ENCODE measurements at regions not wholly inside any gene's neighbourhood (a gene's known extent, or its start where the extent isn't known, plus 50 kb on each side); places are given as distances from the start of the nearest gene placed in this dataset.
A peak's percentile ranks its signal among the peaks of the same experiment; 100 is the strongest.

DNA sequence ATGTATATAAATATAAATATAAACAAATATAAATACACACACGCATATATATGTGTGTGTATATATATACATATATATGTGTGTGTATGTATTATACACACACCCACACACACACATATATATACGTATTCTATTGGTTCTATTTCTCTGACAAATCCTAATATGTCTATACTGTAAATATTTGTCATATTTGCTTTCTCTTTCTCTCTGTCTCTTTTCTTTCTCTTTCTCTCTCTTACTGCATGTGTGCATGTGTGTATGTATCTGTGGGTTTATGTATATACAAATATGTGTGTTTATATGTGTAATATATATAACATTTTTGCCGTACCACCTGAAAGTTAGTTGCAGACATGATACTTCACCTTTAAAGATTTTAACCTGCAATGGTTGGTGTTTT, 174.2 kb upstream of the PLEKHG7 start:
- no peak for DNase-seq

DNA sequence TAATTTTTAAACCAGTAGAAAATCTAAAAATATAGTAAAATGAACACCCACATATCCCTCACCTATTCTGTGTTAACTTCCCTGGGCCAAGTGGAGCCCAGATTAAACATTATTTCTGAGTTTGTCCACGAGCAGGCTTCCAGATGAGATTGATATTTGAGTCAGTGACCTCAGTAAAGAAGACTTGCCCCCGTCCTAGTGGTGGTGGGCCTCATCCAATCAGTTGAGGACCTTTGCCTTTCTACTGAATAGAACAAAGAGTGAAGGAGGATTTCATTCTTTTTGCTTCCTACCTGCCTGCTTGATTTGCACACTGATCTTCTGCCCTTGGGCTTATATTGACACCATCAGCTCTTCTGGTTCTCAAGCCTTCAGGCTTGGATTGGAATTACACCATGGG, 174.7 kb upstream of the PLEKHG7 start:
- DNase-seq: no peak

DNA sequence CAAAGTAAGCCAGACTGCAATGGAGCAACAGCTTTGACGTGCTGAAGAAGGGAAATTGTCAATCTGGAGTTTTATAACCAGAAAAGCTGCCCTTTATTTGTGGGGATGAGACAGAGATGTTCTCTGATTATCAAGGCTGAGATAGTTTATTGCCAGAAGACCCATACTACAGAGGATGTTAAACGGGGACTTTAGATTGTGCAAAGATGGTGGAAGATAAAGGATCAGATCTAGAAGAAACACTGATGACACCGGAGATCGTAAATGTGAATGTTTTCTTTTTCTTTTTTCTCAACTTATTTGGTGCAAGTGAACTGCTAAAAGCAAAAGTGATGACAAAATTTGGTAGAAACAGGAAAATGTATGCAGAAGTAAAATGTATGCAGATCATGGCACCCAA, 178.3 kb upstream of the PLEKHG7 start:
- peak in 1 of 2 donors; percentile 21 for DNase-seq

DNA sequence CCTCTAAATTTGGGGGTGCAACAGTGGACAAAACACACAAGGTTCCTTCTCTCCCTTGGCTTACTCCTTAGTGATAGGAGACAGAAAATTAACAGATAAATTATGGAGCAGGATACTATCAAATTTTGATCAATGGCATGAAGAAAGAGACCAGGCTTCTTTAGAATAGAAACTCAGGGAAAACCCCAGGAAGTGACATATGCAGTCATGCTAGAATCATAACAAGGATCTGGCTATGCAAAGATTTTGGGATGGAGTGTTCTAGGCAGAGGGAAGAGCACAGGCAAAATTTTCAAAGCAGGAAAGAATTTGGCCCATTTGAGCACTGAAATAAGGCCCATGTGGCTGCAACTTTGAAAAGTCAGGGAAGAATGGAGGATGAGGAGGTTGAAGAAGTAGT, 182.3 kb upstream of the PLEKHG7 start:
- no peak for DNase-seq

DNA sequence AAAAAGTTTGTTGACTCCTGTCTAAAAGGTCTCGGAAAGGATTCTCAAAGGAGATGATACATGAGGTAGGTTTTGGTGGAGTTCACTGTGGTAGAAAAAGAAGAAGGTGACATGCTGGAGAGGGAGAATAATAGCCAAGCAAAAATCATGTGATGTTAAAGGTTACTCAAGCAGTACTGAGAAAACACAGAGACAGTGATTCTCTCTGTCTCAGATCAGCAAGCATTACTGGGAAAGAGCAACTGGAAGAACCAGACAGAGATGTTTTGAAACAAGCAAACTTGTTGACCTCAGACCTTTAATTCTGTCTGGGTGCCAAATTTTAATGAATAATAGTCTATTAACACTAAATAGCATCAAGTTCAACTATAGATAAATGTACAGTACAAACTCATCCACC, 183.5 kb upstream of the PLEKHG7 start:
- no peak for DNase-seq

DNA sequence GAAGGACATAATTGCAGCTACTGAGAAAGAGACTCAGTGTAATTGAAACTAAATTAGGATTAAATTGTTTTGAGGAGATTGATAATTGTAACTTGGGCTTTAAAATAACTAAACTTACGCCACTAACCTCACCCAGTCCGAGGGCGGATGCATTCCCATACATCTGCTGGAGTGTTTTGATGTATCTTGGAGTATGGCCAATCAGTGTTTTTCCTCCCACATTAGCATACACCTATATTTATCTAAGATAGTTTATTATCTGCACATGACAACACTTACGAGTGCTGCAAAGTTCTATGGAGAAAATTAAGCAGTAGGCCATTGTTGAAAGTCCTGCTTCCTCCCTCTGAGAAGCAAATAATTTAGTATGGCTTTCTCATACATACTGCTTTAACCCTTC, 184.7 kb upstream of the PLEKHG7 start:
- DNase-seq: no peak

DNA sequence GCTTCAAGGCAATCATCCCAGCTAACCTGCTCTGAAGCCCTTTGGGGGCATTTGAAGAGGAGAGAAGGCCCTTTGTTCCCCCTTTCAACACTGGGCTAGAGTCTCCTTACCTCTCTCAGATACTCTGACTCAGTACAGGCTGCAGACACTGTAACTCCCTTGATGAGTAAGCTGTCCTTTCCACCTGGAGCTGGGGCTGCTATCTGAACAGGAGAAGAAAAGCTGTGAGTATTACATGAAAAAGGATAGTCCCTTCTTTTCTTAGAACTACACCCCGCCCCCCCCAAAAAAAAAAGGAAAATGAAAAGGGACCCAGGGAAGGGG, 186.6 kb upstream of the PLEKHG7 start:
- no peak for DNase-seq

DNA sequence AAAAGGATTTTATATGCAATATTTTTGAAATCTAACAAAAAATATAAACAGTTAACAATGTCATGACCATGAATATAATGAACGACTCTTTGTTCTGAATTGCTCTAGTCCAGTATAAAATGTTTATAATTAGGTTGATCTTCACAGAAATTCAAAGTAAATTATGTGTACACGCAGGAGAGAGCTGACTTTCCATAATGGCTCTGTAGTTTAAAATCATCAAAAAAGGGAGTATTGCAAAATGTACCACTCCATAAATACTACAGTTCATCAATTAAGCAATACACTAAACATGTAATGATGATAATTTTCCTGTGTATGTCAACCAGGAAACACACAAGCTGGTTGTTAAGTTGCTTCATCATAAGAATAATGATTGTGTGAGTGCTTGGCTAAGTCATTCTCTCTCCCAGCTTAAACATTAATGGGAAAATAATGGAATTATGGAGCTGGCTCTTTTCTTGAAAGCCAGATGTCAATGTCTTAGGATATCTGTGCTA, 189.5 kb upstream of the PLEKHG7 start:
- no peak for DNase-seq

DNA sequence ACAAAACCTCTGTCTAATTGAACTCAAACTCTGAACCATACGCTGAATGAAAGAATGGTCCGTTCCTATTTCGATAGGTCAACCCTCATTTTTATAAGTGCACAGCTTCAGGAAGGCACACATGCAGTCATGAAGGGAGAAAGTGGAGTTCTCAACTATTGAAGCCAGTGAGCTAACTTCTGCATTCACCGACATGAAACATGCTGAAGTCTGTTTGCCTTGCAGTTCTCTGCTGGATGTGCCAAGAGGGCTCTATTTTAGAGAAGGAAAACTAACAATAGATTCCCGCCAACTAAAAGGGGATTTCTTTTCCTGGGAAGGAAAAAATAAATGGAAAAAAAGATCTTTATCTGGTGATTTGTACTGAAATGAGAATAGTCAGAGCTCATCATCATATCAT, 191.0 kb upstream of the PLEKHG7 start:
- no peak for DNase-seq

DNA sequence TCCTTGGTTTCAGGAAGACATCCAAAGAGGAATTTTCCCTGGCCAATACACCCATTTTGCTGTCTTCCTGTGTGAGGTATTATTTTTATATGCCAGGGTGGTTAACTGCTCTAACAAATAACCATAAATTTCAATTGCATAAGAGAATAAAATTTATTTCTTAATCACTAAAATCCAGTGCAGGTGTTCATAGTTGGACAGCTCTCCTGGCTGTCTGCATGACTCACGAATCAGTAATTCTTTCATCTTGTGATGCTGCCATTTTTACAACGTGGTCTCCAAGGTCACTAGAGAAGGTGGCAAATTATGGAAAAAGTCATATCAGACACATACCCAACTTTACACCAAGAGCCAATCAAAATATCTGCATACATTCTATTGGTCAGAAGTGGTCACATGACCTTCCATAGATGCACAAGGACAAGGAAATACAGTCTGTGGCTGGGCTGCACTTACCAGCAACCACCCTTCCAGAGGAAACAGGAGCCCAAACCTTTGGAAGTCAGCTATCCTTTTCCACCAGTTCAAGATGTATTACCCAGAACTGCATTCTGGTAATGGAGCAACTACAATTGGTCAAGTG, 193.5 kb upstream of the PLEKHG7 start:
- DNase-seq: no peak

DNA sequence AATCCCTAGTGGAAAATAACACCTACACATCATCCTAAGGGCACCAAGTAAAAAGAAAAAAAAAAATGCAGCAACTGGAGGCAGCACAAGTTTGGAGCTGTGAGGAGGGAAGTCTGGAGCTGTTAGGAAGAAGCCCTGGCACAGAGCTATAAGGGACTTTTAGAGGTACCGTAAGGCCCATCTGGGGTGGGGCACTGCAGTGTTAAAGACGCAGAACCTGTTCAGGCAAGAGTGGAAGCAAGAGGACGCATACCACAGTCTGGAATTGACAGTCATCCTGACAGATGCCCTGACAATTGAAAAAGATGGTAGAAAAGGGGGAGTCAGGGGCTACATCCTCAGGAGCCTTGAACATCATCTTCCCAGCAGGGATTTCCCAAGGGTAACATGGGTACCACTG, 195.9 kb upstream of the PLEKHG7 start:
- no peak for DNase-seq

DNA sequence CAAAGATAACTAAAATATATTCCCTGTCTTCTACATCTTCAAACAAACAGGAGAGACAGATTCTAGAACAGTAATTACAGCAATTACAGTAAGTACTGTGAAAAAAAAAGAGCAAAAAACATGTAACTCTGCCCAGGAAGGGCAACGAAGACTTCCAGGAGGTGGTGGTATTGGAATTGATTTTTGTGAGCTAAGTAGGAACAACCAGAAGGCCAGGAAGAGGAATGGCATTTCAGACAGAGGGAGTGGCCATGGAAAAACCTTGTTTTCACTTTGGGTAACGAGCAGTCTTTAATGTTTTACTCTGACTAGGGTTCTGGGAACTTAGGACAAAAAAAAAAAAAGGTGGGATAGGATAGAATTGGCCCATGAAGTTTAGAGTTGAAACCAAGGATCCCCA, 196.3 kb upstream of the PLEKHG7 start:
- no peak for DNase-seq

DNA sequence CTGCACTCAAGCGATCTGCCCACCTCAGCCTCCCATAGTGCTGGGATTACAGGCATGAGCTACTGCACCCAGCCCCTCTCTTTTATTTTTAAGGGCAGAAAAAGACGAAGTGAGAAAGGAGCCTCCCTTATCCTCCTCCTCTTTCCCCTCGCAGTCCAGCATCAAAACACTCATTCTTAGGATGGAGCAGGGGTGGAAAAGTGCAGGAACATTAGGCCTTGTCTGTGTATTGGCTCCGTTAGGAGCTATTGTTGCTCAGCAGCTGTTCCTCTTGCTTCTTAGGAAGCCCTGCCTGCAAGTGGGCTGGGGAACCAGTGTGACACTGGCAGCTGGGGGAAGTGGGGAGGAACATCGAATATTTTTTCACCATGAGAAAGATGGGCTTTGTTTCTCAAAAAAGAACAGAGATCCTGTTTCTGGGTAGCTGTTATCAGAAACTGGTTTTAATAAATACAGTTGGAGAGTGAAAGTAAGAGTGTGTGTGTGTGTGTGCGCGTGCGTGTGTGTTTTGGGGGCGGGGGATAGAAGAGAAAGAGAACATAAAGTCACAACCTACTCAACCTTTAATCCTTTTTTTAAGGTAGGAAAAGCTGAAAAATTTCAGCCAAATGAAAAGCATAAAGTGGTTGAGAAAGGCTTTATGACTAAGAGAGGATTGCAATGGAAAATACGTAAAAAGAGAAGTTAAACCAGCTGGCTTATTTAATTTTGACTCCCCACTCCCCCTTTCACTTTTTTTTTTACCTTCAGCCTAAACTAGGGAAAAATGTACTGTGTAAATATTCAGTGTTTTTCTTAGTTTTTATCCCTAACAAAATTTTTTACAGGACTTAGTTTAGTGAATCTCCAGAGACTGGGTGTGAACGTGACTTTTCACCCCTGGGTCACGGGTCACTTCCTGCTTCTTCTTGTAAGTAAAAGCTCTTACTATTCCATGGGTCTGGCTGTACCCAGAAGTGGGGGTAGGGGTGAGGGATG, 197.2 kb upstream of the PLEKHG7 start:
- DNase-seq: peak; percentile 55 to 67

DNA sequence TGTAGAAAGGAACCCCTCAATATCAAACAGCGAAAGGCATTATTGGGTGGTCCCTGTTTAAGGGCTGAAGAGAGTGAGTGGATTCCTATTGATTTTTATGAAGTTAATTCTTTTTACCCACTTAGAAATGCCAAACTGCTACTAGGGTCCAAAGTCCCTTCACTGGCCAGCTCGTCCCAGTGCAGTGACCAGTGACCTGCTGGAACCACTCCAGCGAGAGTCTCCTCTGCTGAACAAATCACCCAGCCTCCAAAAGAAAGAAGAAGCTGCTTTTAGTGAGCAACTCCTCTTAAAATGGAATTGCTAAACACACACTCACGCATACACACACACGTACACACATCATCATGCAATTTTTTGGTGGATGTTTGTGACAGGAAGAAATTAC, 198.2 kb upstream of the PLEKHG7 start:
- peak in 1 of 2 donors; percentile 37 for DNase-seq

DNA sequence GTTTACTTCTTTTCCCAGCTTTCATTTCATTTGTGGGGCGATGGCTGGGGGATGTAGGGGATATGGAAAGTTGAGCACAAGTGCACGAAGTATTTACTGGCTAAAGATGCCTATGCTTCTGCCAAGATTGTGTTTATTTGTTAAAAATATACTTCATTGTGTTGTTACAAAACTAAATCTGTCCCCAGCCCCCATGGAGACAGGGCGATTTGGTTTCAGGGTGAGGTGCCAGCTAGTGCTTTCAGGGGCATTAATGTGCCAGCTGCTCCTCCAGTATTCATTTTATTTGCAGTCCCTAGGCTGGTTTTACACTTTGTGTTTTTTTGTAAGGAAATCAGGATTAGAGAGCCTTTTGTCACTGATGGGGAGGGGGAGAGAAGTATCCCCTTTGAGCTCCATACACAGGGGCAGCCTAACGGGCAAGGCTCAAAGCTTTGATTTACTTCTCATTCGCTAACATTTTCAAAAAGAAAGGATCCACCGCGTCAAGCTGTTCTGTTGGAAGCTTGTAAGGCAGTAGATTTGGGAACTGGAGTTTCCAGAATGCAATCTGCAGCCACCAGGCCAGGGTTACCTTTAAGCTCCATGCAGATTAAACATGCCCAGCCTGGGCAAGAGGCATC, 198.7 kb upstream of the PLEKHG7 start:
- no peak for DNase-seq

DNA sequence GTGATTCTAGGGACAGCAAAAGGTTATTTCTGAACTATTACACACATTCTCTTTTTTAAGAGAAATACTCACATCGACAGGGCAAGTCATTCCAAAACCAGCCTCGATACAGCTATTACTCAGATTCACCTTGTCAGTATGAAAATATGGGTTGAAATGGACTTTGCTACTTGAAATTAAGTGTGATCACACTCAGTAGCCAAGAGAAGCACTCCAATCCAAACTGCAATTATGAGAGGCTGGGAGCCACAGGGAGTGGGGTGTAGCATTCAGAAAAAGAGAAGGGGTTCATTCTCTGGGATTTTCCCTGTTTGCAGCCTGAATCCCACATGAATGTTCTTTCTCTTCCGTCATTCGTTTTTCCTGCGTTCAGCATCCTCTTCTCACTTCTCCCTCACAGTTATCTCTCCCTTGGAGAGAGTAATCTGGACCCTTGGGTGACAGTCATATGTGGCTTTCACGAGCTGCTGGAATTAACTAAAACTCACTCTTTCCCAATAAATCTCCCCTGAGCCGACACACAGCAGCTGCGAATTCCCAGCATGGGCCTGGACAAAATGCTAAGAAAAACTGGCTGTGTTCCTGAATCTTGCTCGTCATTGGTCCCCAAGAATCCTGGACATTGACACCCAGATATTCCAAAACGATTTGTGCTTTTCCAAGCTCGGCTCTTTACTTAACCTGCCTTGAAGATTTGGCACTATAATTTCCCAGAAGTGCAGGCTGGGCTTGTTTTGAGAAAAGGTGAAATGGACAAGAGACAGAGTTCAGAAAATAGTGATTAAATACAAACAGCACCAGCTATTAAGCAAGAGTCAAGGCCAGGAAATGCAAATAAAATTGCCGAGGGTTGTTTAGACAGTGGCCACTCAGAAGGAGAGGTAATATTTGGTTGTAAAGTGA, 199.5 kb upstream of the PLEKHG7 start:
- no peak for DNase-seq

DNA sequence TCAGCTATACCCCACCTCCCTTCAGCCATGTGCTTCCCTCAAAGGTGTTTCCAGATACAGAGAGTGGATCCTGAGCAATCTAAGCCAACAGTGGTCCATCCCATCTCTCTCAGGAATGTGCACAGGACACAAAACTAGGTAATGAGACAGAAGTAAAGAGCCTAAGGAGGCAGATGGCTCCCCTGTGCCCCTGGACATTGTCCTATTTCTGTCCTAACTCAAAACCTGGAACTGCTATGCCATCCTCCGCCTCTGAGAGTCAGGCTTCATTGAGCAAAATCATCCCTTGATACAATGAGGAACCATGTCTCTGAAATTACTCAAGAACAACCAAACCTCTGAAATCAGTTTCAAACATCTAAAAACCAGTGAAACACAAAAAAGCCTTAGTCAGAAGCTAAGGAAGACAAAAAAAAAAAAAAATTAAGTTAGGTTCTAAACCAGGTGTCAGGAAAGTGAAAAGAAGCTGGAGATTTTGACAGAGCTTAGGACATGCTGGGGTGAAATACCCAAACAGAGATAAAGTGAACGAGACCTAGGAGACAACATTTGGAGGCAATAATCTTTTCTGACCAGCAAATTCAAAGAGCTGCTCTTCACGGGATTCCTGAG, 200.3 kb upstream of the PLEKHG7 start:
- peak; percentile 26 to 32 for DNase-seq

DNA sequence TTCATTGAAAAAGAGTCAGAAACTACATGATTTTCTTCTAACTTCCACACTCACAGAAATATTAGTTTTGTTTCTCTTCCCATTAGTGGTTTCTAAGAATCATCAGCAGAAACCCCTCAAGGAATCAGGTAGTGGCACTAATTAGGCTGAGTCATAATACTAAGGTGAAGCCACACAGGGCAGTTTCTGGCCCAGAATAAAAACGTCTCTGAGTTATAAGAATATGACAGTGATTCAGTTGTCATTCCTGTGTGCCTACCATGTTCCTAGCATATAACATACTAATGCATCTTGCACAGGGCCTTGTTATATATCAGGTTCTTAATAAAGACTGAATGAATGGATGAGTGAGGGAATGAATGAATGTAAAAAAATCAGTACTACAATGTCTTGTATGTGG, 206.0 kb upstream of the PLEKHG7 start:
- DNase-seq: no peak

DNA sequence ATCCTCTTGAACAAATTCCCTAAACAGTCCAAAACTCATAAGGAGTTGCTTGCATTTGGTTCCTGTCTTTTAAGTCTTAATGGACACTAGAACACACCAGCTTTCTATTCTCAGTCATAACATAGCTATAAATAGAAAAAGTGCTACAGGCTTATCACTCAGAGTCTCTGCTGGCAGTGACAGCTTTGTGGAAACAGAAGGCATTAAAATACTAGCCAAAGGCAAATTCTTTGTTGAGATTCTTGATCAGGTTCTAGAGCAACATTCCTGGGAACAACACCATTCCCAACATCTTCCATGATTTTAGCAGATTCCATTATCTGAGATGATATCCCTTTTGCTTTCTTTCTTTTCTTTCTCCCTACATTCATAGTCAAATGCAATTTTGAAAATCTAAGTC, 207.7 kb upstream of the PLEKHG7 start:
- no peak for DNase-seq

DNA sequence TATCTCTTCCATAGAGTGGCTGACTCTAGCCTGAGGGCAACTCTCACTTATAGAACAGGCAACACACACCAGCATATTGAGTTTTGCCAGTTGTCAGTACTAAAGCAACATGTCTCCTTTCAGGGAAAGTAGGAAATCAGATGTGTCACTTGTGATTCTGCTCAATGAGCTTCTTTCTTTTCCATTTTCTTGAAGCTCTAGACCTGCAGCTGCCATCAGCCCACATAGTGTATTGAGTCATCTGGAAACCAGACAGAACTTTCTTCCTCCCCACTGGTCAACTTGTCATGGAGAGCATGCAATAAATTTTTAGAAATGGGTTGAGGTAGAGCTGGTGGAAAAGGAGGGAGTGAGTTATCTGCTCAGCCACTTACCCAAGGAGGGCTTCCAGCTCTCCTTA, 209.0 kb upstream of the PLEKHG7 start:
- no peak for DNase-seq

DNA sequence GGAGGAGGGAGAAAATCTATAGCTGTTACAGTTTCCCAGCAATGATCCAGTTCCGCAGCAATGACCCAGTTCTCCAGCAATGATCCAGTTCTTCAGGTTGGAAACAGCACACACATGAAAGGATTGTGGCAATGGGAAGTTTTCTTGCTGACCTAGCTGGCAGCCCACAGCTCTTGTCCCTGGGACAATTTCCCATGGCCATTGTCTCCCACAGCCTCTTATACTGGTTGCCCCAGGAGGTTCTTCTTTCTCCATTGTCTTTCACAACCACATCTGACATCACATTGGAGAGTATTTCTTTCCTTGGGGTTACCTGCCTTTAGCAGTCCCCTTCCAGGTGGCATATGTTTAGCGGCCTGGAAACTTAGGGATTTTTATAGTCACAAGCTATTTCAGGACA, 209.8 kb upstream of the PLEKHG7 start:
- no peak for DNase-seq

DNA sequence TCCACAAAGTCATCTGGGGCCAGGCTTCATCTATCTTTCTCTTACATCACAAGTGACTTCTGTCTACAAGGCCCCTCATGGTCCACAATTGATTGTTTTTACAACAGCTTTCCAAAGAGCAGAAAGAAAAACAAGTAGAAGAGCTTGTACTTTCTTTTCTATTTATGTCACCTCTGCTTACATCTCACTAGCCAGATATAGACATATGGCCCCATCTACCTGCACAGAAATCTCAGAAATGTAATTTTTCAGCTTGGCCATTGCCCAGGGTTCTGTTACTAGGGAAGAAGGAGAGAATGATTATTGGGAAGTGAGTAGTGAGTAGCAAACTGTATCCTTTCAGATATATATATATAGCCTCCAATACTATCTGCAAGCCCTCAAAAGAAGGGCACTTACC, 210.5 kb upstream of the PLEKHG7 start:
- DNase-seq: no peak

DNA sequence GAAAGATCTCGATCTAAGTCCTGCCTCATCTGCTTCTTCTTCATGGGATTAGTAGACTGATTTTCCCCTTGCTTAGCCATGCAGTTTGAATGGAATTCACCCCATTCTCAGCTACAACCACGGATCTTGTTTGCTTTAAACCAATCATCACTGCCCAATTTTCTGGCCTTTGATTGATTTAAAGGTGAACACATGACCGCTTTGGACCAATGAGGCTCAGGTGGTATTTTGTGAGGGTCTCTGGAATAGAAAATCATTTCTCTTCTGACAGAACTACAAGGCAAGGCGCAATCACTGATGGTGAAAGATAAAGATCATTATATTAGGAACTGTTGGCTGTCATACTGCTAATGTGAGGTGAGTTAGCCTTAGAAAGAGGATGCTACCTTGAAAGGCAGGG, 213.0 kb upstream of the PLEKHG7 start:
- no peak for DNase-seq

Data from CD4-positive, alpha-beta T cell treated with Interleukin-4 for 1 hour (primary cell).